ENCODE measurements at regions not wholly inside any gene's neighbourhood (a gene's known extent, or its start where the extent isn't known, plus 50 kb on each side); places are given as distances from the start of the nearest gene placed in this dataset.

DNA sequence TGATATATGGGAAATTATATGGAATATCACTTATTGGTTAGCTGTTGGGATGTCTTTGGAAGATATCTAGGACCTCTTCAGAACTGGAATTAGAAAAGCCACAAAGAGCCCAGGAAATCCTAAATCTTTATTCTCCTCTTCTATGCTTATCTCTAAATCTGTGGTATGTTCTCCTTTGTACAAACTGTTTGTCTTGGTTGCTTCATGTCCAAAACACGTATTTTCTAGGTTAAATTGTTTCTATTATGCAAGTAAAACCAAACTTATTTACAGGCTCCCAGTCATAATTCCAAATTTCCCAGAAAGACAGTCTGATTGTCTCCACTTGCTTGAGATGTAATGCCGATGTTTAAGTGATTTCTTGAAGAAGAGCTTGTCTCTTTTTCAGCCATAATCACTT lies 650.9 kb downstream of the CDH11 start:
- H3K4me3 Mint-ChIP-seq, result no peak overlapping the region

More for the DNA sequence above, 650.9 kb downstream of the CDH11 start:
- H2BK120ac ChIP-seq (ENCODE audit: low read depth, low read length, poor library complexity, severe bottlenecking), result no peak overlapping the region
- no peak overlapping the region for H3K14ac ChIP-seq (ENCODE audit: insufficient read depth, low read length)
- no peak overlapping the region for H2BK5ac ChIP-seq (ENCODE audit: insufficient read length, low read length)
- H3K27me3 ChIP-seq (ENCODE audit: insufficient read depth, low read length), result no peaks in the 10 kb centered on the region
- TF ChIP-seq, protein P1, sequence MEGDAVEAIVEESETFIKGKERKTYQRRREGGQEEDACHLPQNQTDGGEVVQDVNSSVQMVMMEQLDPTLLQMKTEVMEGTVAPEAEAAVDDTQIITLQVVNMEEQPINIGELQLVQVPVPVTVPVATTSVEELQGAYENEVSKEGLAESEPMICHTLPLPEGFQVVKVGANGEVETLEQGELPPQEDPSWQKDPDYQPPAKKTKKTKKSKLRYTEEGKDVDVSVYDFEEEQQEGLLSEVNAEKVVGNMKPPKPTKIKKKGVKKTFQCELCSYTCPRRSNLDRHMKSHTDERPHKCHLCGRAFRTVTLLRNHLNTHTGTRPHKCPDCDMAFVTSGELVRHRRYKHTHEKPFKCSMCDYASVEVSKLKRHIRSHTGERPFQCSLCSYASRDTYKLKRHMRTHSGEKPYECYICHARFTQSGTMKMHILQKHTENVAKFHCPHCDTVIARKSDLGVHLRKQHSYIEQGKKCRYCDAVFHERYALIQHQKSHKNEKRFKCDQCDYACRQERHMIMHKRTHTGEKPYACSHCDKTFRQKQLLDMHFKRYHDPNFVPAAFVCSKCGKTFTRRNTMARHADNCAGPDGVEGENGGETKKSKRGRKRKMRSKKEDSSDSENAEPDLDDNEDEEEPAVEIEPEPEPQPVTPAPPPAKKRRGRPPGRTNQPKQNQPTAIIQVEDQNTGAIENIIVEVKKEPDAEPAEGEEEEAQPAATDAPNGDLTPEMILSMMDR (conservative IDR thresholded peaks at IDR 0.05), result no peak
- H3K4me1 ChIP-seq (ENCODE audit: insufficient read depth, low read length), result no peaks in the 10 kb centered on the region
- DNase-seq, result no peak
- H2AFZ ChIP-seq (ENCODE audit: low read length), result no peak overlapping the region
- Mint-ChIP-seq H3K27me3 (ENCODE audit: low read depth) (no peaks in the 10 kb centered on the region), H3K27ac (no peak overlapping the region), H3K9me3 (peaks cover 9 to 10% of the 10 kb centered on the region in 2 experiments), H3K4me1 (no peaks in the 10 kb centered on the region), H3K36me3 (ENCODE audit: insufficient read depth in 1 of 3, low read depth in 3 of 3) (peaks cover 3 to 4% (median 4%) of the 10 kb centered on the region in 3 experiments; a peak in 4 of 7 replicates)
- WGBS (ENCODE audit: extremely low coverage, insufficient read length, low lambda C conversion rate), result no CpG with 5 or more reads among the region's 2 CpGs
- no peak overlapping the region for H3K56ac ChIP-seq (ENCODE audit: insufficient read length, low read depth, low read length)
- H3K4me2 ChIP-seq (ENCODE audit: insufficient read depth, insufficient read length, low read length), result no peak overlapping the region
- H2BK12ac ChIP-seq (ENCODE audit: insufficient read length, low read depth, low read length), result no peak overlapping the region
- no peak overlapping the region for H3K9ac ChIP-seq (ENCODE audit: extremely low read depth, insufficient read length, low read length)
- H4K91ac ChIP-seq (ENCODE audit: insufficient read length, low read depth, low read length), result no peak overlapping the region
- no peak overlapping the region for H3T11ph ChIP-seq (ENCODE audit: low read length)
- no peaks in the 10 kb centered on the region for H4K20me1 ChIP-seq (ENCODE audit: control insufficient read depth, insufficient read depth, insufficient read length)
- no peaks in the 10 kb centered on the region for H3K79me1 ChIP-seq (ENCODE audit: insufficient read depth, low read depth, low read length, poor library complexity, severe bottlenecking)
- no peak overlapping the region for H4K8ac ChIP-seq (replicated peaks; ENCODE audit: insufficient read length, low read depth, low read length)
- no peaks in the 10 kb centered on the region for H3K79me2 ChIP-seq (ENCODE audit: insufficient read depth, low read length)
- no peaks in the 10 kb centered on the region for H3K9me3 ChIP-seq (ENCODE audit: control insufficient read depth, low read depth, low read length)
- no peak overlapping the region for H3K23ac ChIP-seq (ENCODE audit: insufficient read length, low read depth, low read length)
- no peak overlapping the region for H3K4ac ChIP-seq (ENCODE audit: low read depth, low read length)
- H2BK15ac ChIP-seq (ENCODE audit: low read depth, low read length), result no peak overlapping the region
- H3K18ac ChIP-seq (ENCODE audit: insufficient read length, low read depth, low read length), result no peak overlapping the region
- H3K23me2 ChIP-seq (ENCODE audit: insufficient read length, low read depth, low read length, poor library complexity, severe bottlenecking), result no peaks in the 10 kb centered on the region
- H3K27ac ChIP-seq (ENCODE audit: insufficient read length, low read depth, low read length), result no peak overlapping the region
- no peak overlapping the region for H2BK20ac ChIP-seq (ENCODE audit: low read depth, low read length, poor library complexity, severe bottlenecking)
- H4K5ac ChIP-seq (ENCODE audit: insufficient read length, low read depth, low read length), result no peak overlapping the region
- H2AK5ac ChIP-seq (ENCODE audit: insufficient read length, low read length), result no peak overlapping the region

All from H9 (cell line).